ENCODE measurements at regions not wholly inside any gene's neighbourhood (a gene's known extent, or its start where the extent isn't known, plus 50 kb on each side); places are given as distances from the start of the nearest gene placed in this dataset.

DNA sequence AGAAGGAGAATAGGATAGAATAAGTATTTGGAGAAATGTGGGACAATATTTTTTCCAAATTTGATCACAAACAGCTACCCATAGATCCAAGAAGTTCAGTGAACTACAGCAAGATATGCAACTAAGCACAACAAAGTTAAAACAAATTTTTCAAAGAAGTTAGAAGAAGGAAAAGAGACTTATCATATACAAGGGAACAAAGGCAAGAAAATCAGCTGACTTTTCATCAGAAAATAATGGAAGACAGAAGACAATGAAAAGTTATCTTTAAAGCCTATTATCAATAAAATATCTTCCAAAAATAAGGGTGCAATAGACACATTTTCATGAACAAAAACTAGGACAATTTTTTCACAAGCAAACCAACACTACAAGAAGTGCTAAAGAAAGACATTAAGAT is 202.8 kb upstream of the FN1 start:
- DNase-seq: no peak
- no peak overlapping the region for H2AFZ ChIP-seq (ENCODE audit: low read depth)
- ChIA-PET CTCF (no interaction called here), POLR2A (no interaction called here)
- H3K27me3 ChIP-seq (ENCODE audit: insufficient read depth): no peaks in the 10 kb centered on the region
- TF ChIP-seq SIN3A (IDR thresholded peaks at IDR 0.05; ENCODE audit: borderline replicate concordance, low read depth, low read length) (no peak), EZH2phosphoT487 (IDR thresholded peaks at IDR 0.05; ENCODE audit: borderline replicate concordance, low read depth) (no peak), SMC3 (IDR thresholded peaks at IDR 0.05; ENCODE audit: low read depth, low read length) (no peak), JUND (IDR thresholded peaks at IDR 0.05) (no peak), FOXJ3 (CRISPR knock-in tag; IDR thresholded peaks at IDR 0.05) (no peak), TCF12 (IDR thresholded peaks at IDR 0.05) (no peak), EP300 (IDR thresholded peaks at IDR 0.05; ENCODE audit: borderline replicate concordance in 1 of 2, low read depth in 1 of 2, low read length in 1 of 2) (no peak), NRF1 (IDR thresholded peaks at IDR 0.05; ENCODE audit: low read depth, low read length) (no peak), GABPA (IDR thresholded peaks at IDR 0.05; ENCODE audit: low read depth) (no peak), ELF1 (IDR thresholded peaks at IDR 0.05) (no peak)
- TF ChIP-seq, protein P1, sequence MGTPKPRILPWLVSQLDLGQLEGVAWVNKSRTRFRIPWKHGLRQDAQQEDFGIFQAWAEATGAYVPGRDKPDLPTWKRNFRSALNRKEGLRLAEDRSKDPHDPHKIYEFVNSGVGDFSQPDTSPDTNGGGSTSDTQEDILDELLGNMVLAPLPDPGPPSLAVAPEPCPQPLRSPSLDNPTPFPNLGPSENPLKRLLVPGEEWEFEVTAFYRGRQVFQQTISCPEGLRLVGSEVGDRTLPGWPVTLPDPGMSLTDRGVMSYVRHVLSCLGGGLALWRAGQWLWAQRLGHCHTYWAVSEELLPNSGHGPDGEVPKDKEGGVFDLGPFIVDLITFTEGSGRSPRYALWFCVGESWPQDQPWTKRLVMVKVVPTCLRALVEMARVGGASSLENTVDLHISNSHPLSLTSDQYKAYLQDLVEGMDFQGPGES (IDR thresholded peaks at IDR 0.05; ENCODE audit: low read depth, low read length): no peak
- TF ChIP-seq, protein P2, sequence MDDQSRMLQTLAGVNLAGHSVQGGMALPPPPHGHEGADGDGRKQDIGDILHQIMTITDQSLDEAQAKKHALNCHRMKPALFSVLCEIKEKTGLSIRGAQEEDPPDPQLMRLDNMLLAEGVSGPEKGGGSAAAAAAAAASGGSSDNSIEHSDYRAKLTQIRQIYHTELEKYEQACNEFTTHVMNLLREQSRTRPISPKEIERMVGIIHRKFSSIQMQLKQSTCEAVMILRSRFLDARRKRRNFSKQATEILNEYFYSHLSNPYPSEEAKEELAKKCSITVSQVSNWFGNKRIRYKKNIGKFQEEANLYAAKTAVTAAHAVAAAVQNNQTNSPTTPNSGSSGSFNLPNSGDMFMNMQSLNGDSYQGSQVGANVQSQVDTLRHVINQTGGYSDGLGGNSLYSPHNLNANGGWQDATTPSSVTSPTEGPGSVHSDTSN (IDR thresholded peaks at IDR 0.05): no peak
- TF ChIP-seq, protein P3, sequence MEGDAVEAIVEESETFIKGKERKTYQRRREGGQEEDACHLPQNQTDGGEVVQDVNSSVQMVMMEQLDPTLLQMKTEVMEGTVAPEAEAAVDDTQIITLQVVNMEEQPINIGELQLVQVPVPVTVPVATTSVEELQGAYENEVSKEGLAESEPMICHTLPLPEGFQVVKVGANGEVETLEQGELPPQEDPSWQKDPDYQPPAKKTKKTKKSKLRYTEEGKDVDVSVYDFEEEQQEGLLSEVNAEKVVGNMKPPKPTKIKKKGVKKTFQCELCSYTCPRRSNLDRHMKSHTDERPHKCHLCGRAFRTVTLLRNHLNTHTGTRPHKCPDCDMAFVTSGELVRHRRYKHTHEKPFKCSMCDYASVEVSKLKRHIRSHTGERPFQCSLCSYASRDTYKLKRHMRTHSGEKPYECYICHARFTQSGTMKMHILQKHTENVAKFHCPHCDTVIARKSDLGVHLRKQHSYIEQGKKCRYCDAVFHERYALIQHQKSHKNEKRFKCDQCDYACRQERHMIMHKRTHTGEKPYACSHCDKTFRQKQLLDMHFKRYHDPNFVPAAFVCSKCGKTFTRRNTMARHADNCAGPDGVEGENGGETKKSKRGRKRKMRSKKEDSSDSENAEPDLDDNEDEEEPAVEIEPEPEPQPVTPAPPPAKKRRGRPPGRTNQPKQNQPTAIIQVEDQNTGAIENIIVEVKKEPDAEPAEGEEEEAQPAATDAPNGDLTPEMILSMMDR (IDR thresholded peaks at IDR 0.05): no peak
- TF ChIP-seq, protein P4, sequence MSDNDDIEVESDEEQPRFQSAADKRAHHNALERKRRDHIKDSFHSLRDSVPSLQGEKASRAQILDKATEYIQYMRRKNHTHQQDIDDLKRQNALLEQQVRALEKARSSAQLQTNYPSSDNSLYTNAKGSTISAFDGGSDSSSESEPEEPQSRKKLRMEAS (IDR thresholded peaks at IDR 0.05; ENCODE audit: low read depth): no peak
- H3F3A ChIP-seq (replicated peaks; ENCODE audit: insufficient read depth): peaks cover 5% of the 10 kb centered on the region
- H3K79me2 ChIP-seq (ENCODE audit: insufficient read depth): no peaks in the 10 kb centered on the region
- H3K36me3 ChIP-seq (replicated peaks in 1 of 2; ENCODE audit: control insufficient read depth in 1 of 2, insufficient read depth in 2 of 2, low read length in 1 of 2): peaks cover 0 to 5% of the 10 kb centered on the region in 2 experiments
- no peaks in the 10 kb centered on the region for H3K4me1 ChIP-seq (ENCODE audit: control insufficient read depth in 1 of 2, insufficient read depth in 2 of 2, low read depth in 1 of 2, low read length in 1 of 2)
- no peak overlapping the region for H3K27ac ChIP-seq (ENCODE audit: low read depth in 2 of 2, low read length in 1 of 2)
- H3K9ac ChIP-seq: no peak overlapping the region
- H3K4me3 ChIP-seq (ENCODE audit: low read depth in 2 of 2, low read length in 1 of 2): no peak overlapping the region
- H4K20me1 ChIP-seq (ENCODE audit: insufficient read depth): no peaks in the 10 kb centered on the region
- H3K4me2 ChIP-seq: no peak overlapping the region
- no peaks in the 10 kb centered on the region for H3K9me2 ChIP-seq
- H3K9me3 ChIP-seq: peaks cover 15% of the 10 kb centered on the region; the same call in 1 of the 2 replicates

DNA sequence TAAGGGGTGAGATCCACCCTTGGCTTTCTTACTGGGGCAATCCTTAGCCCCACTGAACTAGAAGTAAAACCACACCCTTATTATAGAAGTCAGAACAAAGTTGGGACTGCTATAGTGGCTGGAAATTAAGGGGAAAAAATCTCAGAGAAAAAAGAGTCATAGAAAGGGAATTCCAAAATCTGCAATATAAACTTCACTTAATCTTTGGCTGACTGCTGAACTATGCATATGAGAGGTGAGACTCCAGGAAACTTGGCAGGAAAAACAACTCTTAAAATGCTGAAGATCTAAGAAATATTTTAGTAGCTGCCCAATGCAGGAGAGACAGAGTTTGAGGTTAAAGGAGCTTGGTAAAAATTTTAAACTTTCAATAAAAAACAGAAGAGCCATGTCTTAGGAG is 201.8 kb upstream of the FN1 start:
- no peak overlapping the region for H3K4me3 ChIP-seq (ENCODE audit: low read depth in 2 of 2, low read length in 1 of 2)
- ChIA-PET CTCF (no interaction called here), POLR2A (no interaction called here)
- H3K9me2 ChIP-seq: no peaks in the 10 kb centered on the region
- no peaks in the 10 kb centered on the region for H3K79me2 ChIP-seq (ENCODE audit: insufficient read depth)
- no peak for TF ChIP-seq RAD21 (IDR thresholded peaks at IDR 0.05; ENCODE audit: low read length)
- TF ChIP-seq, protein P3 (IDR thresholded peaks at IDR 0.05): no peak
- no peak for TF ChIP-seq EP300 (IDR thresholded peaks at IDR 0.05; ENCODE audit: borderline replicate concordance in 1 of 2, low read depth in 1 of 2, low read length in 1 of 2)
- TF ChIP-seq, protein P5, sequence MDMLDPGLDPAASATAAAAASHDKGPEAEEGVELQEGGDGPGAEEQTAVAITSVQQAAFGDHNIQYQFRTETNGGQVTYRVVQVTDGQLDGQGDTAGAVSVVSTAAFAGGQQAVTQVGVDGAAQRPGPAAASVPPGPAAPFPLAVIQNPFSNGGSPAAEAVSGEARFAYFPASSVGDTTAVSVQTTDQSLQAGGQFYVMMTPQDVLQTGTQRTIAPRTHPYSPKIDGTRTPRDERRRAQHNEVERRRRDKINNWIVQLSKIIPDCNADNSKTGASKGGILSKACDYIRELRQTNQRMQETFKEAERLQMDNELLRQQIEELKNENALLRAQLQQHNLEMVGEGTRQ (IDR thresholded peaks at IDR 0.05; ENCODE audit: borderline replicate concordance, low read depth, low read length): no peak
- TF ChIP-seq MXI1 (IDR thresholded peaks at IDR 0.05; ENCODE audit: low read depth, low read length): no peak
- no peak for TF ChIP-seq JUND (IDR thresholded peaks at IDR 0.05)
- TF ChIP-seq TCF12 (IDR thresholded peaks at IDR 0.05): no peak
- TF ChIP-seq SMC3 (IDR thresholded peaks at IDR 0.05; ENCODE audit: low read depth, low read length): no peak
- TF ChIP-seq RXRA (IDR thresholded peaks at IDR 0.05; ENCODE audit: borderline replicate concordance, low read depth): no peak
- TF ChIP-seq SIN3A (IDR thresholded peaks at IDR 0.05; ENCODE audit: borderline replicate concordance, low read depth, low read length): no peak
- H3K9me3 ChIP-seq: peaks cover 15% of the 10 kb centered on the region; the same call in 1 of the 2 replicates
- no peak overlapping the region for H3K27ac ChIP-seq (ENCODE audit: low read depth in 2 of 2, low read length in 1 of 2)
- H3K4me2 ChIP-seq: no peak overlapping the region
- H3K27me3 ChIP-seq (ENCODE audit: insufficient read depth): no peaks in the 10 kb centered on the region
- H3F3A ChIP-seq (replicated peaks; ENCODE audit: insufficient read depth): peaks cover 5% of the 10 kb centered on the region
- H3K4me1 ChIP-seq (ENCODE audit: control insufficient read depth in 1 of 2, insufficient read depth in 2 of 2, low read depth in 1 of 2, low read length in 1 of 2): no peaks in the 10 kb centered on the region
- no peak for DNase-seq
- H4K20me1 ChIP-seq (ENCODE audit: insufficient read depth): no peaks in the 10 kb centered on the region
- H3K36me3 ChIP-seq (replicated peaks in 1 of 2; ENCODE audit: control insufficient read depth in 1 of 2, insufficient read depth in 2 of 2, low read length in 1 of 2): peaks cover 0 to 5% of the 10 kb centered on the region in 2 experiments
- no peak overlapping the region for H2AFZ ChIP-seq (ENCODE audit: low read depth)
- H3K9ac ChIP-seq: no peak overlapping the region

Data from SK-N-SH (cell line).